ENCODE measurements at regions not wholly inside any gene's neighbourhood (a gene's known extent, or its start where the extent isn't known, plus 50 kb on each side); places are given as distances from the start of the nearest gene placed in this dataset.

DNA sequence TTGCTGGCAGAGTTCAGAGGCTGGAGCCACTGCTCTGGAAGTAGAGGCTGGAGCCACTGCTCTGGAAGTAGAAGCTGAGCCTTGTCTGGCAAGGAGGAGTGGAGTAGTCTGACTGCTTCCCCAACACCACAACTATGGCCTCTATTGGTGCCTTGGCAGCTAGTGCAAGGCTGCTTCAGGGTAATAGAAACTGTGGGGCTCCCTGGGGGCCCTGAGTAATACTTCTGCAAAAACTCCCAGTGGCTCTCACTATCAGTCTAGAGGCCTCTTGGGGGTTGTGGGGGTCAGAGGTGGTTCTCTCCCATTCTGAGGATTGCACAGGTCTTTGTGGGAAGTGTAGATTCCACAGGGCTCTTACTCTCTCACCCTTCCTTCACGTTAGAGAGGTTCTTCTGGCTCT, 629.0 kb upstream of the PTPRD start:
- H3K9me3 Mint-ChIP-seq: peaks cover 19% of the 10 kb centered on the region
- no peaks in the 10 kb centered on the region for H3K36me3 Mint-ChIP-seq (ENCODE audit: low read depth)
- H3K4me3 Mint-ChIP-seq: no peak overlapping the region
- no peak overlapping the region for H3K27ac Mint-ChIP-seq
- no peaks in the 10 kb centered on the region for H3K4me1 Mint-ChIP-seq (ENCODE audit: low read depth)
- no peaks in the 10 kb centered on the region for H3K27me3 Mint-ChIP-seq
- intact Hi-C loops (cut with micrococcal nuclease): no loop called here

GRCh38 chr9:11257992-11258391, 645.2 kb upstream of the PTPRD start:
- Mint-ChIP-seq H3K9me3 (peaks cover 20% of the 10 kb centered on the region), H3K27me3 (no peaks in the 10 kb centered on the region)

DNA sequence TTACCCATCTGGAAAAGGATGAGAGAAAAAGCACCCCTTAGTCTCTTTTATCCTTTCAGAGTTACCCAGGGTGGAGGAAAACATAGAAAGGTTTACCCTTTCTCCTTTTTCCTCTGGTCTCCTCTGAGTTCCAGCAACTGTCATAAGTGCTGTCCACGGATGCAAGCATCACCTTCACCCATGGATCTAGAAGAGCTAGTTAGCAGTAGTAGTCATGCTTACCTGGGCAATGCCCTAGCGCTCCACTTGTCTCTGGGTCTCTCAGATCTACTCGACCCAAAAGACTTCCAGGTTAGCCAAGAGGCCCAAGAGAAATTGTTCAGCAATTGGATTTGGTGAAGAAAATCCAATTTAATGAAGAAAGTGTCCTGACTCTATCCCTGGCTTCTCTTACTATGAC, 656.2 kb upstream of the PTPRD start:
- peaks cover 26% of the 10 kb centered on the region for H3K9me3 Mint-ChIP-seq
- H3K4me1 Mint-ChIP-seq (ENCODE audit: low read depth): no peaks in the 10 kb centered on the region
- intact Hi-C loops (cut with micrococcal nuclease): no loop called here
- H3K27ac Mint-ChIP-seq: no peak overlapping the region
- H3K4me3 Mint-ChIP-seq: no peak overlapping the region
- H3K27me3 Mint-ChIP-seq: no peaks in the 10 kb centered on the region
- H3K36me3 Mint-ChIP-seq (ENCODE audit: low read depth): no peaks in the 10 kb centered on the region

More at GRCh38 chr9:11257992-11258391, 645.2 kb upstream of the PTPRD start:
- Mint-ChIP-seq H3K4me1 (ENCODE audit: low read depth) (no peaks in the 10 kb centered on the region), H3K27ac (no peak overlapping the region), H3K4me3 (no peak overlapping the region), H3K36me3 (ENCODE audit: low read depth) (no peaks in the 10 kb centered on the region)
- intact Hi-C loops (cut with micrococcal nuclease): no loop called here

- no peak overlapping the region for H3K4me3 Mint-ChIP-seq
- no peak overlapping the region for H3K27ac Mint-ChIP-seq
- no peaks in the 10 kb centered on the region for H3K27me3 Mint-ChIP-seq
- H3K4me1 Mint-ChIP-seq (ENCODE audit: low read depth): no peaks in the 10 kb centered on the region
- intact Hi-C loops (cut with micrococcal nuclease): no loop called here
- H3K36me3 Mint-ChIP-seq (ENCODE audit: low read depth): no peaks in the 10 kb centered on the region
- H3K9me3 Mint-ChIP-seq: peaks cover 6% of the 10 kb centered on the region
These were observed 662.4 kb upstream of the PTPRD start for GRCh38 chr9:11275158-11275695.

DNA sequence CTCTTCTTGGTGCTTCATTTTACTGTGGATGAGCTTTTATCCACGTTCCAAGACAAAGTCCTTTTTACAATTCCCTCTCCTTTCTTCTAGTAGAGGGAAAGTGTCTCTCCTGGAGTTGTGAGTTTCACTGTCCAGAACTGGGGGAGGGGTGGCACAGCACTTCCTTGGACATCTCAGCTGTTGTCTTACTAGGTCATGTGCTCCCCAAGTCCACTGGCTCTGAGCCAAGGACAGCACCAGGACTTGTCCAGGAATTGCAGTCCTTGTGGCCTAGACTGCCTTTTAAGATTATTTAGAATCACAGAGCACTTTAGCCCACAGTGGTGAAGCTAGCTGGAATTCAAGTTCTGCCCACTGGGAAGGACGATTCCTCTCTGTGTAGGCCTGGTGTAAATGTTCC, 700.2 kb upstream of the PTPRD start:
- no peak overlapping the region for H3K27ac Mint-ChIP-seq
- peaks cover 7% of the 10 kb centered on the region for H3K9me3 Mint-ChIP-seq
- no peaks in the 10 kb centered on the region for H3K27me3 Mint-ChIP-seq
- no peak overlapping the region for H3K4me3 Mint-ChIP-seq
- intact Hi-C loops (cut with micrococcal nuclease): no loop called here
- no peaks in the 10 kb centered on the region for H3K4me1 Mint-ChIP-seq (ENCODE audit: low read depth)
- H3K36me3 Mint-ChIP-seq (ENCODE audit: low read depth): no peaks in the 10 kb centered on the region

DNA sequence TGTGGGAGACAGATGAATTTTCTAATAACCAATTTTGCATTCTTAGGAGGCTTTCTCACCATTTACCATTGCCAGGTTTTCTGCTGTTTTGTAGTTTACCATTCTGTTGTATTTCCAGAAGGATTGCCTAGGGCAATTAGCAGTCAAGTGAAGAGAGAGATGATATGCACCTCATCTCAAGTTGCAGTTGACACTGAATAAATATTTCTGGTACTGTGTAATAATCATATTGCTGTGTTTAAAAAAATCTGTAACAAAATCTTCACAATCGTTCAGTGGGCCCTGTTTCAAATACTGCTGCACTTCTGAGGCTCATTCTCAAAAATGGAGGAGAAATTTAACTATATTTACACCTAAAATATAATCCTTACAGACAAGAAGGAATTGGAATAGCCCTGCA, 706.1 kb upstream of the PTPRD start:
- H3K27me3 Mint-ChIP-seq: no peaks in the 10 kb centered on the region
- no peaks in the 10 kb centered on the region for H3K36me3 Mint-ChIP-seq (ENCODE audit: low read depth)
- no peak overlapping the region for H3K4me3 Mint-ChIP-seq
- intact Hi-C loops (cut with micrococcal nuclease): no loop called here
- no peaks in the 10 kb centered on the region for H3K4me1 Mint-ChIP-seq (ENCODE audit: low read depth)
- H3K9me3 Mint-ChIP-seq: no peaks in the 10 kb centered on the region
- H3K27ac Mint-ChIP-seq: no peak overlapping the region

- Mint-ChIP-seq H3K27ac (no peak overlapping the region), H3K36me3 (ENCODE audit: low read depth) (no peaks in the 10 kb centered on the region), H3K4me3 (no peak overlapping the region), H3K27me3 (no peaks in the 10 kb centered on the region), H3K4me1 (ENCODE audit: low read depth) (no peaks in the 10 kb centered on the region), H3K9me3 (no peaks in the 10 kb centered on the region)
- intact Hi-C loops (cut with micrococcal nuclease): no loop called here
These were observed 706.7 kb upstream of the PTPRD start for GRCh38 chr9:11319538-11319937.

GRCh38 chr9:11320989-11321388, 708.2 kb upstream of the PTPRD start:
- Mint-ChIP-seq H3K27me3 (no peaks in the 10 kb centered on the region), H3K27ac (no peak overlapping the region), H3K4me1 (ENCODE audit: low read depth) (no peaks in the 10 kb centered on the region), H3K9me3 (no peaks in the 10 kb centered on the region), H3K4me3 (no peak overlapping the region), H3K36me3 (ENCODE audit: low read depth) (no peaks in the 10 kb centered on the region)
- intact Hi-C loops (cut with micrococcal nuclease): no loop called here

DNA sequence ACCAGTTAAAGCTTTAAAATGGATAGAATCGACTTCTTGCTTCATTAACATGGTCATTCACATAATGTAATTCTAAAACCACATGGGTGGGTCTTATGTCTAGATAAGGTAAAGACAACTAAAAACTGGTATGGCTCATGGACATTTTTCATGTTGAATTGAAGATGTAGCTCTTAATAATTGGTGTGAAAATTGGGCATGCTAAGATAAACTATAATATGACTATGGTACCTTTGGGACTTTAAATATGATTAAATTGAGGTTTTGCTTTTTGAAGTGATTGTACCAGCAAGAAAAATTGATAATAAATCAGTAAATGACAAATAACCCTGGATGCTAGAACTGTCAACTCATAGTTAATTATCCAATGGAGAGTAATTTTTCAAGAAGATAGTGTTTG, 710.7 kb upstream of the PTPRD start:
- intact Hi-C loops (cut with micrococcal nuclease): no loop called here

GRCh38 chr9:11326231-11326630, 713.4 kb upstream of the PTPRD start:
- no peak overlapping the region for H3K27ac Mint-ChIP-seq
- intact Hi-C loops (cut with micrococcal nuclease): no loop called here
- H3K4me1 Mint-ChIP-seq (ENCODE audit: low read depth): no peaks in the 10 kb centered on the region
- H3K27me3 Mint-ChIP-seq: no peaks in the 10 kb centered on the region
- H3K36me3 Mint-ChIP-seq (ENCODE audit: low read depth): no peaks in the 10 kb centered on the region
- no peak overlapping the region for H3K4me3 Mint-ChIP-seq
- no peaks in the 10 kb centered on the region for H3K9me3 Mint-ChIP-seq

More for the DNA sequence above, 710.7 kb upstream of the PTPRD start:
- Mint-ChIP-seq H3K27ac (no peak overlapping the region), H3K36me3 (ENCODE audit: low read depth) (no peaks in the 10 kb centered on the region), H3K4me1 (ENCODE audit: low read depth) (no peaks in the 10 kb centered on the region), H3K27me3 (no peaks in the 10 kb centered on the region), H3K9me3 (no peaks in the 10 kb centered on the region), H3K4me3 (no peak overlapping the region)

- H3K4me1 Mint-ChIP-seq (ENCODE audit: low read depth): no peaks in the 10 kb centered on the region
- intact Hi-C loops (cut with micrococcal nuclease): no loop called here
- no peaks in the 10 kb centered on the region for H3K9me3 Mint-ChIP-seq
- H3K27me3 Mint-ChIP-seq: no peaks in the 10 kb centered on the region
- H3K27ac Mint-ChIP-seq: no peak overlapping the region
- H3K36me3 Mint-ChIP-seq (ENCODE audit: low read depth): no peaks in the 10 kb centered on the region
- no peak overlapping the region for H3K4me3 Mint-ChIP-seq
These were observed 715.5 kb upstream of the PTPRD start for GRCh38 chr9:11328326-11328725.

DNA sequence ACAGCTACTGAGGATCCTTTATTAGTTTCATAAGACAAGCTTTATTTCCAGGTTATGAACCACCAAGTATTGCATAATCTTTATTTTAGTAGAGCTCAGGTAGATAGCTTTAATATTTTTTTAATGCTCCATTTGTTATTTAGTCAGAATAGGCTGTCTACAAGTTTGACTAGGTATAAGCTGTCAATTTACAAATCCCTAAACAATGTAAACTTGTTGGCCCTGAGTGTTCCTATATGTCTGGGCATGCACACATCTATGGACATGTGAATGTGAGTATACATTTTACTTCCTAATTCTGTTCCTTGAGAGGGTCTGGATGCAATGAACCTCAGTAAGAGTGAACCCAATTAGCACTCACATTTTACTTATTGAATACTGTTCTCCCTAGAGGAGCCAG, 722.2 kb upstream of the PTPRD start:
- H3K27me3 Mint-ChIP-seq: peaks cover 2% of the 10 kb centered on the region
- no peak overlapping the region for H3K4me3 Mint-ChIP-seq
- no peaks in the 10 kb centered on the region for H3K36me3 Mint-ChIP-seq (ENCODE audit: low read depth)
- H3K4me1 Mint-ChIP-seq (ENCODE audit: low read depth): peaks cover 5% of the 10 kb centered on the region
- no peaks in the 10 kb centered on the region for H3K9me3 Mint-ChIP-seq
- H3K27ac Mint-ChIP-seq: no peak overlapping the region
- intact Hi-C loops (cut with micrococcal nuclease): no loop called here

GRCh38 chr9:11338130-11338529, 725.3 kb upstream of the PTPRD start:
- Mint-ChIP-seq H3K9me3 (no peaks in the 10 kb centered on the region), H3K4me3 (no peak overlapping the region), H3K27ac (no peak overlapping the region), H3K4me1 (ENCODE audit: low read depth) (peaks cover 5% of the 10 kb centered on the region), H3K36me3 (ENCODE audit: low read depth) (no peaks in the 10 kb centered on the region), H3K27me3 (peaks cover 3% of the 10 kb centered on the region)
- intact Hi-C loops (cut with micrococcal nuclease): no loop called here

- Mint-ChIP-seq H3K9me3 (no peaks in the 10 kb centered on the region), H3K27ac (no peak overlapping the region), H3K4me1 (ENCODE audit: low read depth) (peaks cover 5% of the 10 kb centered on the region), H3K27me3 (peaks cover 3% of the 10 kb centered on the region), H3K36me3 (ENCODE audit: low read depth) (no peaks in the 10 kb centered on the region), H3K4me3 (no peak overlapping the region)
- intact Hi-C loops (cut with micrococcal nuclease): no loop called here
These were observed 727.9 kb upstream of the PTPRD start for GRCh38 chr9:11340654-11341053.

DNA sequence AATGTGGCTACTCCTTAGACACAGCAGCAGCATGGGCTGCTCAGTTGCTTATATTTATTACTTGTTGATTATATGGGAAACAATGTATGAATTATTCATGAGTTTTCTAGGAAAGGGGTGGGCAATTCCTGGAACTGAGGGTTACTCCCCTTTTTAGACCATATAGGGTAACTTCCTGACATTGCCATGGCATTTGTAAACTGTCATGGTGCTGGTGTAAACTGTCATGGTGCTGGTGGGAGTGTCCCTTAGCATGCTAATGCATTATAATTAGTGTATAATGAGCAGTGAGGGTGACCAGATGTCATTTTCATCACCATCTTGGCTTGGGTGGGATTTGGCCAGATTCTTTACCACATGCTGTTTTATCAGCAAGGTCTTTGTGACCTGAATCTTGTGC, 734.6 kb upstream of the PTPRD start:
- Mint-ChIP-seq H3K4me3 (no peak overlapping the region), H3K27me3 (no peaks in the 10 kb centered on the region), H3K27ac (no peak overlapping the region), H3K4me1 (ENCODE audit: low read depth) (no peaks in the 10 kb centered on the region), H3K9me3 (peaks cover 10% of the 10 kb centered on the region), H3K36me3 (ENCODE audit: low read depth) (no peaks in the 10 kb centered on the region)
- intact Hi-C loops (cut with micrococcal nuclease): no loop called here
